GM12878 (cell line): ENCODE measurements at regions not wholly inside any gene's neighbourhood (a gene's known extent, or its start where the extent isn't known, plus 50 kb on each side); places are given as distances from the start of the nearest gene placed in this dataset.

Experiments used
- ATAC-seq: fragments of 200-7000 bp; cut with Tn5 transposase; 3 replicates; pipeline ENCODE4 v1.9.1; 2020; ENCODE audit warnings: mild to moderate bottlenecking, moderate library complexity
- BruUV-seq: library from RNA; stranded (reverse); fragments of 400-500 nt; replicated peaks from 2 replicates; lab custom pipeline; 2021; lab: Mats Ljungman, UMichigan
- CTCF ChIA-PET: fragments of 300-600 bp; sonication (Branson Sonifier 250); formaldehyde crosslinking; extraction: SDS; loops from one replicate; lab custom pipeline; 2021; ENCODE audit warnings: inconsistent platforms; lab: Yijun Ruan, JAX
- POLR2A ChIA-PET: fragments of 350-600 bp; formaldehyde crosslinking; extraction: SDS; loops from one replicate; lab custom pipeline; 2021; ENCODE audit warnings: inconsistent platforms; lab: Charles Lee
- RAD21 ChIA-PET: fragments of 300-600 bp; sonication (Branson Sonifier 250); formaldehyde crosslinking; loops from one replicate; lab custom pipeline; 2023; ENCODE audit warnings: antibody characterized with exemption; ENCODE audit not compliant: unreplicated experiment; lab: Charles Lee
- SMC1A ChIA-PET: fragments of 300-600 bp; sonication (Branson Sonifier 250); formaldehyde crosslinking; loops from one replicate; lab custom pipeline; 2023; ENCODE audit not compliant: unreplicated experiment, uncharacterized antibody; lab: Charles Lee
- DNase-seq: peaks from one replicate; pipeline ENCODE4 v3.0.0-alpha.2; 2011; ENCODE audit warnings: low read depth, low spot score
- FAIRE-seq: peaks from 3 replicates; lab custom pipeline; 2011; peaks lifted over from hg19 to GRCh38; lab: Jason Lieb, UNC
- H2AFZ ChIP-seq: 2 replicates; pipeline ENCODE4 v1.6.0; 2011; ENCODE audit warnings: low read depth, low read length, control low read depth; ENCODE audit not compliant: control insufficient read depth
- H3K27ac ChIP-seq: 2 replicates; pipeline ENCODE4 v1.5.1; 2011; ENCODE audit warnings: control low read depth; ENCODE audit not compliant: control insufficient read depth, insufficient read depth
- H3K27me3 ChIP-seq, 2 experiments: replicated peaks in 1 of 2; 2 replicates each; pipeline versions ENCODE4 v1.6.0 to v1.6.1; 2011; ENCODE audit warnings: low read length in 1 of 2; ENCODE audit not compliant: control insufficient read depth in 2 of 2, insufficient read depth in 2 of 2
- H3K36me3 ChIP-seq, 2 experiments: 2 replicates each; pipeline ENCODE4 v1.5.1; 2011; ENCODE audit warnings: low read length in 1 of 2; ENCODE audit not compliant: control insufficient read depth in 2 of 2, insufficient read depth in 2 of 2
- H3K4me1 ChIP-seq: 2 replicates; pipeline ENCODE4 v1.6.1; 2011; ENCODE audit warnings: mild to moderate bottlenecking, low read length, moderate library complexity, mixed read lengths; ENCODE audit not compliant: control insufficient read depth, insufficient read depth
- H3K4me2 ChIP-seq: 2 replicates; pipeline ENCODE4 v1.6.0; 2011; ENCODE audit warnings: control low read depth; ENCODE audit not compliant: control insufficient read depth, insufficient read depth
- H3K4me3 ChIP-seq: fragments of 200-600 bp; sonication (generic); 2 replicates; pipeline ENCODE4 v1.5.1; 2016
- H3K79me2 ChIP-seq: 2 replicates; pipeline ENCODE4 v1.6.0; 2011; ENCODE audit warnings: low read length; ENCODE audit not compliant: control insufficient read depth, insufficient read depth
- H3K9ac ChIP-seq: 2 replicates; pipeline ENCODE4 v1.8.0; 2011; ENCODE audit warnings: low read length, control low read depth, mixed read lengths; ENCODE audit not compliant: control insufficient read depth, insufficient read depth
- H3K9me3 ChIP-seq: replicated peaks from 3 replicates; pipeline ENCODE4 v1.5.1; 2011; ENCODE audit warnings: mild to moderate bottlenecking, low read length; ENCODE audit not compliant: control insufficient read depth, insufficient read depth
- H4K20me1 ChIP-seq: 2 replicates; pipeline ENCODE4 v1.6.0; 2011; ENCODE audit not compliant: control insufficient read depth, insufficient read depth
- PRDM15 ChIP-seq: fragments of 450-650 bp; formaldehyde crosslinking; IDR thresholded peaks from 2 replicates; pipeline ENCODE4 v1.4.0; 2020; ENCODE audit warnings: mild to moderate bottlenecking, moderate library complexity
- RUNX3 ChIP-seq: IDR thresholded peaks from 2 replicates; pipeline ENCODE4 v1.6.1; 2012; ENCODE audit warnings: low read length, inconsistent platforms
- SMAD5 ChIP-seq: IDR thresholded peaks from 2 replicates; pipeline ENCODE4 v1.6.1; 2016; ENCODE audit warnings: antibody characterized with exemption, low read depth
- SP1 ChIP-seq: IDR thresholded peaks from one replicate; pipeline ENCODE4 v1.6.1; 2011; ENCODE audit warnings: low read depth, low read length
- WGBS: methylation state at CpG from one replicate; pipeline ENCODE4 v1.1.6; 2016; ENCODE audit warnings: low lambda C conversion rate; ENCODE audit not compliant: insufficient replicate concordance, insufficient coverage; ENCODE audit errors: missing lambda C conversion rate; 5-methylcytosine and 5-hydroxymethylcytosine counted together
- in situ Hi-C: fragments of 300-500 bp; cut with MboI; formaldehyde crosslinking; loops from 9 replicates; pipeline ENCODE4 v1.14.3; 2018; ENCODE audit warnings: mixed read lengths
- intact Hi-C: fragments of 100-400 bp; cut with micrococcal nuclease; formaldehyde crosslinking; loops from one replicate; pipeline ENCODE4 v1.14.2; 2022; ENCODE audit not compliant: unreplicated experiment

GRCh38 chr2:181275643-181276070 lies 181.5 kb upstream of the ITGA4 start (continued):
- TF ChIP-seq PRDM15 (CRISPR knock-in tag), result no peak
- TF ChIP-seq SMAD5, result no peak

- POLR2A ChIA-PET, result no interaction called here
- DNase-seq (no peak), FAIRE-seq (peak; percentile 23), ATAC-seq (no peak)
- Histone ChIP-seq H2AFZ (no peak overlapping the region), H3K79me2 (no peaks in the 10 kb centered on the region), H3K4me1 (peaks cover 11% of the 10 kb centered on the region; the same call in 1 of the 2 replicates), H3K27me3 (no peaks in the 10 kb centered on the region), H3K4me2 (peak overlapping the region; percentile 42; the same call in 1 of the 2 replicates), H3K27ac (no peak overlapping the region), H3K4me3 (no peak overlapping the region), H3K9me3 (no peaks in the 10 kb centered on the region), H4K20me1 (no peaks in the 10 kb centered on the region), H3K9ac (no peak overlapping the region), H3K36me3 (no peaks in the 10 kb centered on the region)
- SMC1A ChIA-PET, result interaction anchor here (0.9 to 1.3 kb wide), 2 partner anchors 23 to 37 kb away, joined by 3 to 5 read pairs; no protein-coding TSS in a partner anchor
- 66% methylated on average over 2 of the region's 2 CpGs for WGBS
- intact Hi-C loops, result no loop called here
- no TSS peak for BruUV-seq
- in situ Hi-C loops, result no loop called here
- no peak for TF ChIP-seq SP1
- TF ChIP-seq RUNX3, result 0 out of 2 replicates have a peak, but pooled peaks have one; percentile 9
- RAD21 ChIA-PET, result no interaction called here
- CTCF ChIA-PET, result no interaction called here
Measured at GRCh38 chr2:181281206-181281832, 175.9 kb upstream of the ITGA4 start.
